HG03460 (cell line): ENCODE measurements at regions not wholly inside any gene's neighbourhood (a gene's known extent, or its start where the extent isn't known, plus 50 kb on each side); places are given as distances from the start of the nearest gene placed in this dataset.

Experiments used
- ATAC-seq: cut with Tn5 transposase; IDR thresholded peaks from one replicate; pipeline ENCODE4 v1.9.1; 2021; ENCODE audit not compliant: unreplicated experiment

DNA sequence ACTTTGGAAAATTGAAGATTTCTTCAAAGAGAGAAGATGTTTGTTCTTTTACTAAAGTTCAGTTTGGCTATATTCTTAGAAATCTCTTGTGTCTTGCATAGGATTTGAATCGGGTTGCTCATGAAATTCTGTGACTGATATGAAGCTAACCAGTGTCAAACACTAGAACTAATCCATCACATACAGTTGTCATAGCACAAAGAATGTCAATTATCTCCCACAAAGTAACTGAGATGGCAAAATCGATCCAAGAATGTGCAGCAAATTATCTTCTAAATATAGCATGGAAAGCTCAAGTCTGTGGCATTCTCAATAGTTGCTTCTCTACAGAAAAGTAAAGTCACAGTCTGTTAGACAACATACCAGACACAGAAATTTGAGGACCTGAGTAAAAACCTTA, 768.1 kb upstream of the LRRN3 start:
- ATAC-seq: no peak

DNA sequence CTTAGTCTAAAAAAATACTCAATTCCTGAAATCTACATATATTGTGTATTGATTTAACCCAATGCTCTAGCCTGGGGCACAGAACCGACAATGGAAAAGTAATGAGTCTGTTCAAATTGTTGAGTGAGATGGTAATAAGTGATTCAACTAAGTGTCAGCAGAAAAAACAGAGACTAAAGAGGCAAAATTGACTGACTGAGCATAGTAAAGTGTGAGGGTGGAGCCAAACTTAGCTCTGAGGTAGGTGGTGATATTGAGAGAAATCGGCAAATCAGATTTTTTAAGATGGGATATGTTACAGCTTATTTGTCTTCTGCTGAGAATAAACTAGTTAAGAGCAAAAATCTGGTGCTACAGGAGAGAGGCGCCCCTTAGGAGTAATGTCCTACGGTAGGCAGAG, 764.0 kb upstream of the LRRN3 start:
- ATAC-seq: no peak

DNA sequence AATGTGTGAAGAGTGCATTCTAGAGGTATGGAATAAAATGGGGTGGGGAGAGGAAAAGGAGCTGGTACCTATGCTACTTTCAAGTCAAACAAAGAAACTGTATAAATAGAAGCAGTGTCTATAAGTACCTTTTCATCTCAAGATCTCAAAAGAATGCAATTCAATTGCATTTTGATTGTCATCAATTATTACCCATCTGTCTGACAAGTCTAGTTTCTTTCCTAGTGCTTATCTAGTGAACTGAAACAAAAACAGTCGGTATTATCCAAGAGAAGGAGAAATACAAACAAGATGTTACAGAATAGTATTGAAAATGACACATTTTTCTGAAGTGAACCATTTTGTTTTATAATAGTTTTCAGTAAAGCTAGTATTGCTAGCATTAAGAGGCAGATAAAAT, 754.5 kb upstream of the LRRN3 start:
- no peak for ATAC-seq

DNA sequence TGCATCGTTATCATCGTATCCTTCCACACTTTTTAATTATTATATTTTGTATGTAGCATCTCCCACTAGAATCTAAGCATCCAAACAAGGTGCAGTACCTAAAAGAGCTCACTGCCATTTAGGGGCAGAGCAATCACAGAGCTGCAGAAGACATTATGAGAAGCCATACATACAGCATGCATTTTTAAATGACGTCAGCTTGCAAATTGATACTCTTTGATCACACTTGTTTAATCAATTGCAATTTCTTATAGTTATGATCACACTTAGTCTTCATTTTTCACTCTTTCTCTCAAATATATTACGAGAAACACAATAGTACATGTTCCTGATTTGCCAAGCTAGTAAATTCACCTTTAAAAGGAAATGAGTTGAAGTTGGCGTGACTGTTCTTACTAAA, 753.3 kb upstream of the LRRN3 start:
- ATAC-seq: no peak

DNA sequence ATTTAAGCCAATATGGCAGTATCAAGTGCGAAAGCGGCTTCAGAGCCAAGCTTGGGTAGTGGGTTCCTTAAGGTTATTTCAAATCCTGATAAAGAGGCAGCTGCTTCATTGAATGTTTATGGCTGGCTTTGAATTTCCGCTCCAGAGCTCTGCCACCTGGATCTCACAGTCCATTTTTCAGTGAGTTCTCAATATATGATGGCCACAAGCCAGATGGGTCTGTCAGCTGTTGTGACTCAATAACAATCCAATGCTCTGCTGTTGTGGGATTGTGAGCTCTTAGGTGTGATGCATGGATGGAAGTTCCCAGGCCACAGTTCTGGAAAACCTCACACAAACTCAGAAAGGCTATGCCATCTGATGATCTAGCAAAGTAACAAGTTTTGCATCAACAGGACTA, 743.8 kb upstream of the LRRN3 start:
- ATAC-seq: no peak

DNA sequence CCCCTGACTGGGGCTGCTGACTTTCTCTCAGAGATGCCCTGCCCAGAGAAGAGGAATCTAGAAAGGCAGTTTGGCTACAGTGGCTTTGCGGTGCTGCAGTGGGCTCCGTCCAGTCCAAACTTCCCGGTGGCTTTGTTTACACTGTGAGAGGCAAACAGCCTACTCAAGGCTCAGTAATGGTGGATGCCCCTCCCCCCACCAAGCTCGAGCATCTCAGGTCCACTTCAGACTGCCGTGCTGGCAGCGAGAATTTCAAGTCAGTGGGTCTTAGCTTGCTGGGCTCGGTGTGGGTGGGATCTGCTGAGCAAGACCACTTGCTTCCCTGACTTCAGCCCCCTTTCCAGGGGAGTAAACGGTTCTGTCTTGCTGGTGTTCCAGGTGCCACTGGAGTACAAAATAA, 734.5 kb upstream of the LRRN3 start:
- no peak for ATAC-seq

DNA sequence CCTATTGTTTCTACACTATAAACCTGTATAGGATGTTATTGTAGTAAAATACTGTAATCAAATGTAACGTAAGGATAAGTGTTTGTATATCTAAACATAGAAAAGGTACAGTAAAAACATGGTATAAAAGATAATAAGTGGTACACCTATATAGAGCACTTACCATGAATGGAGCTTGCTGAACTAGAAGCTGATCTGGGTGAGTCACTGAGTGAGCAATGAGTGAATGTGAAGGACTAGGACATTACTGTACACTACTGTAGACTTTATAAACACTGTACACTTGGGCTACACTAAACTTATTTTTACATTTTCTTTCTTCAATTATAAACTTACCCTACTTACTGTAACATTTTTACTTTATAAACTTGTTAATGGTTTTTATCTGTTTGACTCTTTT, 732.9 kb upstream of the LRRN3 start:
- ATAC-seq: no peak

DNA sequence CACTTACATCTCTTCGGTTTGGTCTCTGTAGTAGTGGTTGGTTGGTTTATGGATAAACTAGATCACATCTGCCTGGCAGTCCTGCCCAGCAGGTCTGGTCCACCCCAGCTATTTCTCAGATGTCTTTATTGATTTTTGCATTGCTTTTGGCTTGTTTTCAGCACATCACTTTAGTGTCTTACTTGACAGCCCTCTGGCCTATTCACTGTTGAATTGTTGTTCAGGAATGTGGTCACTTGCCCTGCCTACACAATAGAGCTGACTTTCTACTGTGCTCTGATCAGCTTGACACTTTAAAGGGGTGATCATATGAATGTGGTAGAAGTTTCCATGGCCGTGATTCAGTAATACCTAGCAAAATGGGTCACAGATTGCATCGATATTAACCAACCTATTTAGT, 719.2 kb upstream of the LRRN3 start:
- ATAC-seq: no peak

DNA sequence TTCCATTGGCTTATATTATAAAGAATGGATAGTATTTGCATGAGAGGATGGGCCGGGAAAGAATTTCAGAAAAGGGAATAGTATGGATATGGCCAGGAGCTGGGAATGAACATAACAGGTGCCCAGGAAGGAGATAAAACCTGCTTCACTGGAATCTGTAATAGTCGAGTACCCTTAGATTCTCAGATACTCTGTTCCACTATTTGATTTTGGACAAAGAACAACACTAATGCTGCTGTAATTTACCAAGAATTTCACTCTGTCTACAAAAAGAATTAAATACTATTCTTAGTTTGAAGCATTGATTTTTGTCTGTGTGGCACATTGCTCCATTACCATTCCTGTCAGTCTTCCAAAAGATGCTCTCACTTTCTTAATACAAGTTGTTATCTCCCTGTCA, 718.2 kb upstream of the LRRN3 start:
- ATAC-seq: no peak

DNA sequence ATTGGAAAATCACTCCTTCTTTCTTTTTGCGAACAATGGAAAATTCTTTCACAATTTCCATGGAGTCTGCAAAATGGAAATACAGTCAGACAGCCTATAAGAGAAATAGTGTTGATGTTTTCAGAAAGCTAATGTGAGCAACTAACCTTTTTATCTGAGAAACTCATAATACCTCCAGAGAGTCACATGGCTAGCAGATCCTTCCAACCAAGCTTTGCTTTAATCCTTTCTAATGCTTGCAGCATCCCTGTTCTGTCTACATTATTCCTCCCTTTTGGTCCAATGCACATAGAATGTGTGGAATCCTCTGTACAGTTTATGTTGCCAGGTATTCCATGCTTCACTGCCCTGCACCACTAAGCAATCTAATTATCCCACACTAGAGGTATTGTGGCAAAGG, 717.5 kb upstream of the LRRN3 start:
- ATAC-seq: no peak

DNA sequence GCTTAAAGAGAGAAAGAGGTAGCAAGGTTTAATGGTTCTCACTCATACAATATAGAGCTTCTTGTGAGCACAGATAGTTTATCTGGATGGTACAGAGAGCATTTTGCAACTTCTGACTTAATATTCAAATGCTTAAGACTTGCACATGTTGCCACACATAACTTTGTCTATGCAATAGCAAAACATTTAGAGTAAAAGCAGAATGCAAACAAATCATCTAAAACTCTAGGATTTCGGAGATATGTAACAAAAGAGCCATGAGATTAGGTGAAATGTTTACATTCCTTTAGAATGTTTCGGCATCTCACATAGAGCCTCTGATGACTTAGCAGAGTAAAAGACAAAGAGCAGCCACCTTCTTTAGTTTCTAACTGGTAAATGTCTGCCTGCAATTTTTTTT, 717.1 kb upstream of the LRRN3 start:
- ATAC-seq: no peak

DNA sequence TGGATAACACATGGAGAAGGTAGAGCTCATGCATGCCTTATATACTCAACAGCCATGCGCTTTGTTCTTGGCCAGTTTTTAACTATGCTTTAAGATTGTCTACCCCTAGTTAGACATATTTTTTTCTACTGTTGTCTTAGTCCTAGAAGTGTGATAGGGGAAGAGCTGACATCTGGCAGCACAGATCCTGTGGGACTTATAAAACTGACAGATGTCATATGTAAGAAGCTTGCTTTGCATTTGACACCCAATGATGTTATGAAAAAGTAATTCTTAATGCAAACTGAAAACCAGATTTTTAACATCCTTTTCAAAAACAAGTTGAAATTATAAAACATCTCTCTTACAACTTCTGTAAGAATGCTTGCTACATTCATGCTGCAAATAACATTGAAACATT, 715.9 kb upstream of the LRRN3 start:
- no peak for ATAC-seq

DNA sequence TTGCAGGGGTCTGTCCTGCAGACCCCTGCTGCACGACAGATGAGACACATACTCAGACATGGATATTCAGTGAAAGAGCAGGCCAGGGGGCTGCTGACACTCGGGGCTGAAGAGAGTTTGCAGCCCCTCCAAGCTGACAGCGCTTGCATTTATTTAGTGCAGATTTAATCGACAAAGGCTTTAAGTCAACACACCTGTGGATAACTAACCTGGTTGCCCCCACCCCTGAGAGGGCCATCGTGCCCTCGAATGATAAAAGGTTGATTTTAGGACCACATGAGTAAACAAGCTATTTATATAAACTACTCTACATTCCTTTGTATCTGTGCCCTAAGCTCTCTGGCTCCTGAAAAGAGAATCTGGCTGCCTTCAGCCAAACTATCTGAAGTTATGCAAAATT, 708.2 kb upstream of the LRRN3 start:
- no peak for ATAC-seq

DNA sequence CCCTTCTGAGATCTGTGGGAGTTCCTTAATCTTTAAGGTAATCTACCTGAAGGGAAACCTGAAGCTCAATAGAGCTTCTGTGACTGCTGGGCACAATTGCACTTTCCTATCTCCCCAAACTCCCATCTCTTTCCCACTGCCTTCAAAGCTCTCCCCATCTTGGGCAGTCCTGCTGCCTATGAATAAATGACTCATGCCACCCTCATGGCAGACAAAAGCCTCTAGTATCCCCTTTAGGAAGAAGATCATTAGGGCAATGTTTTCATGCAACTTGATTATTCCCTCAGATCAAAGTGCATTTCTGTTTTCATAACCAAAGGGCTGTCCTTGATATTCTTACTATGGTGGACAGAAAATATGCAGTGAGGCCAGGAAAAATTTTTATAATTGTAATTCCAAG, 704.9 kb upstream of the LRRN3 start:
- no peak for ATAC-seq

DNA sequence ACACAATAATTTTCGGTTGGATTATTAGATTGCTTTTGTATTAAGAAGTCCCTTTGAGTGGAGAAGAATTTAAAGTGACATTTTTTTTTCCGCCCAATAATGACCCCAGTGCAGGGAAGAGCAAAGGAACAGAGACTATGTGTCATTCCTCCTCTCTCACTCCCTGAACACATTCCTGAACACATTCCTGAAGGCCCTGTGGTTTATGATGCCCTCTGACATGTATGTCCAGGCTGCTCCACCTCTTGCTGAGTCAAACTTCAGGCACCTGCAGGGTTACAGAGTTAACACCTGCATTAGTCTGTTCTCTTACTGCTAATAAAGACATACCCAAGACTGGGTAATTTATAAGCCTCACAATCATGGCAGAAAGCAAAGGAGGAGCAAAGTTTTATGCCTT, 704.0 kb upstream of the LRRN3 start:
- no peak for ATAC-seq

DNA sequence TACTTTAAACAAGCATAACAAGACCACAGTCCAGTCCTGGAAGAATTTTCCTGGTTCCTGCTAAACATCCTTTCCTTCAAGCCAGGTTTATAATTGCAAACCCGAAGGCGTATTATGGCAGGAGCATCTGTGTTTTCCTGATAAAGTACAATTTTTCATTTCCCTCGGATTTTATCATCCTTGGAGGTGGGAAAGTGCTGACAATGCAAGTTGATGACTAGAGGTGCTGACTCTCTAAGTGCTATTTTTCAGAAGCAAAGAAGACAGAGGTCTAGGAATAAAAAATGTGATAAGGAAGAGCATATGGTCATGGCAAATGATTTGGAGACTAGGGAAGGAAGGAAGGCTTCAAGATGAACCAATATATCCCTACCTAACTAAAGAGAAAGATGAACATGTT, 703.2 kb upstream of the LRRN3 start:
- no peak for ATAC-seq

DNA sequence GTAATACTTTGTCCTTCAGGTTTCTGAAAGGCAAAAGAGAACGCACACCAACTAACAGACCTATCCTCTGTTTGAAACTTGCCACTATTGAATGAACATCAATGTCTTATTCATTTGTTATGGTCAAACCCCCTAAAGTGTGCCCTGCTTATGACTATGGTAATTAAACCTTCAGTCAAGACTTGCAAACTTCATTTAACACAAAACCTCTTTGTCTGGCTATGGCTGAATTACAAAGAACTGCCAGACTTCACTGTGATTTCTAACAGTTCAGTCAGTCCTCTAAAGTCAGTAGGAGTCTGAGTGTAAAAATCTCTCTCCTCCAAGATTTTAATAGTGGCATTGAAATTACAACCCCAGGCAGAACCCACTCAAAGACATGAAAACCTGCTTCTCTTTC, 702.5 kb upstream of the LRRN3 start:
- no peak for ATAC-seq

DNA sequence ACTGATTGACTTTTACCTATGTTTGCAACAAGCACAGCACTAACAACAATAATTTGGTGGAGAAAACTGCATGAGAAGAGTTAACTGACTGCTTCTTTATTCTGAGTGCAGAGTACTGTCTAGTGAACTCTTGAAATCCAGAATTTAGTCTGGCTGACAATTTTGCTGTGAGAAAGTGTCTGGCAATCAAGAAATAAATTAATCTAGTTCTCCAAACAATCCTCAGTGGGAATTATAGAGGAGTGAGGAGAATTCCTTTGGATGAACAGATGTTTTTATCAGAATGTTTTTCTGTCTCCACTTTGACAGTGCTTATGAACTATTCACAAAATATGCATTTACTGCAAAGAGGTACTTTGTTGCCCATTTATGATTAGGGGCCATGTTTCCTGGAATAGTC, 694.9 kb upstream of the LRRN3 start:
- ATAC-seq: no peak

DNA sequence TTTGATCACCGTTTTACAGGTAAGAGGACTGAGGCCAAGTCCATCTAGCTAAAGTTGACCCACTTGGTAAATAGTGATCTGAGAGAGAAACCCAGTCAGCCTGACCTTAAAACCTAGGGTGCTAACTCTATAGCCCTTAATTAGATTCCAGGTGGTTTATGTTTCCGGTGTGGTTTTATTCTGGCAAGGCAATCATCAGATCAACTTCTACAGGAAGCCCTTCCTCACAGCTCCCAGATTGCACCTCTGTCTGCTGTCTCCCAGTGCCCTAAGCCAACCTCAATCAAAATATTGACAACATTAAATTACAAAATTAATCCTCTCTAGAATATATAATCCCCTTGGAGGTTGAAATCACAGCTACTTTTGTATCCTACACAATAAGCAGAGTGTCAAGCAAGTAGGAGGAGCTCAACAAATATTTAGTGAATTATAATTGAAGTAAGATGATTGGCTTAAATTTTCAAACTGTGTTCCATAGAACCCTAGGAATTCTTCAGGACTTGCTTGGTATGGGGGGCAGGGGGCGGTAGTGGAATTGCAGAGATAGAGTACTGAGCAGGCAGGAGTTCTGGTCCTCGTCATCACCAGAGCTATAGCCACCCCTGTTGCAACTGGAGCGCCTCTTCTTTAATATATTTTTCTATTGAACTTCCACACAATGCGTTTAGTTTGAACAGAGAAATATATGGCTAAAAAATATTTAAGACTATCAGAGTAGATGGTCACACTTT, 692.8 kb upstream of the LRRN3 start:
- no peak for ATAC-seq

DNA sequence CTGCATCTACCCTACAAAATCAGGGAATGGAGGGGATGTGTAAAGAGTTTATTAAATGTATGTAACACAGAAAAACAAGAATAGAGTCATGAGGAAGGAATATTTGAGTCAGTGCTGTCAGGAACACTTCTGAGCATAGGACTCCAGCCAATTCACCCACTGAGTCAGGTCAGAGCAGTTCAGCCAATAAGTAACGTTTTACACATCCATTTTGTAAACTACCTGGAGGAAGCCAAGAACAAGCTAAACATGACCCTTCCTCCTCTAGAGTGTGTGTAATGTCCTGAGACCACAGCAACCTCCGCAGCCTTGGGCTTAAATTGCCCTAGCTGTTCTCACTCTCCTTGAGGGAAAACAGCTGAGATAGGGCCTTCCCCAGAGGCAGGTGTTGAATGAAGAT, 691.5 kb upstream of the LRRN3 start:
- ATAC-seq: no peak

DNA sequence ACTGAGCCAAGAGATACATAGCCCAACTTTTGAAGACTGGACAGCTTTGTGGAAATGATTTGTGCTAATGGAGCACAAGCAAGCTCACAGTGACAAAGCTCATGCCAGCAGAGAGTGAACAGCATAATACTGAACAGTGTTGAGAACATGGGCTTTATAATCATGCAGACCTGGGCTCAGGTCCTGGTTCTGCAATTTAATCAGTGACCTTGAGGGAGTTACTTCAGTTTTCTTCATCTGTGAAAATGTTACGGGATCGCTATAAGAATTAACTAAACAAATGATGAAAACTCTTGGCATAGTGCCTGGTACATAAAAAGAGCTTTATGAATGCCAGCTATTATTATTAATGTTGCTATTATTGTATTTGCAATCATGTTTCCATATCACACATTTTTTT, 690.5 kb upstream of the LRRN3 start:
- no peak for ATAC-seq

DNA sequence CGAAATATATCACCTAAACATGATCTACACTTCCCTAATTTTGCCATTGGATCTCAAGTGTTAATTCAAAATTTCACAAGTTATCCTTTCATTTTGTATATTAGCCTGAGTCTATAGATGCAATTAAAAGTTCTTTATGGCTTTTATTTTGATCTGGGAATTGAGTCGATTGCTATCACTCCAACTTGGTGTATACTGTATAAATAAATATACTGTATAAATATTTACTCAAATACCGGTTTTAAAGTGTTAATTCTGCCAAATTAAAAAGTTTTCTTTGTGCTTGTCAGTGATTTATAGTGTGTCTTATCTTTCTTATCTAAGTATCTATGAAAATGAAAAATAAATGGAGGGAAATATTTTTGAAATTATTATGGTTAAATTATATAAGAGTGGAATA, 683.7 kb upstream of the LRRN3 start:
- no peak for ATAC-seq

DNA sequence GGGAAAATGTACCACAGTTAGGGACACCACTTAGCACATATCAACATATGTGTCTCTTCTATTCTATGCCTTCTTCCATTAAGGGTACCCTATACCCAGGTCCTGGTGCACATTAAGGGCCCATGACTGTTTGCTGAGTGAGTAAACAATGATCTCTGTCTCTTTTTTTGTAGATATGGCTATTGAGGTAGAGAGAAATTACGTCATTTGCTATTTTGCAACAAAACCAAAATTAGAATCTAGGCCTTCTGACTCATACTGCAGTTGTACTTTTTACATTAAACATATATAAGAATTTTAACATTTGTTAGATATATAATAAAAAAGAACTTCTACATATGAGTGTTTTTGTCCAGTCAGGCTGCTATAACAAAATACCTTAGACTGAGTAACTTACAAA, 683.2 kb upstream of the LRRN3 start:
- ATAC-seq: no peak

DNA sequence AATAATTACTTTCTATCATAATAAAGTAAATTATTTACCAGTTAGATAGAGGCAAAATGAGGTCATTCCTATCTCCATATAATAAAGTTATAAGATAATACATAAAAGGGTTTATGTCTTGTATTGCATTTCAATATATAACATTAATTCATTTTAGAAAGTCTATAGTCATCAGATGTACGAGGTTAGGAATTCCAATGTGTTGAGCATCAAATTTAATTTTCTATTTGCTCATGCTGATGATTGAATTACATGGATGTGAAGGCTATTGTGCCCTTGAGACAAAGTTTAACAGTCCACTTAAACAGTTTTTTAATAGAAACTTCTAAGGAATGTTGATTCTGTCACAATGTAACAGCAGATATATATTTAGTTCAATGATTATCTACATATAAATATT, 678.3 kb upstream of the LRRN3 start:
- no peak for ATAC-seq
